ENCODE measurements at regions not wholly inside any gene's neighbourhood (a gene's known extent, or its start where the extent isn't known, plus 50 kb on each side); places are given as distances from the start of the nearest gene placed in this dataset.

- TF ChIP-seq CTCF (conservative IDR thresholded peaks at IDR 0.05): no peak
- H3K27ac ChIP-seq: no peak overlapping the region
These were observed 224.2 kb upstream of the CHRNA7 start for GRCh38 chr15:31806106-31806505.

GRCh38 chr15:31811641-31812040, 218.7 kb upstream of the CHRNA7 start:
- no peak for TF ChIP-seq CTCF (conservative IDR thresholded peaks at IDR 0.05)

GRCh38 chr15:31814082-31814481, 216.2 kb upstream of the CHRNA7 start:
- no peak overlapping the region for H3K27ac ChIP-seq
- TF ChIP-seq CTCF (conservative IDR thresholded peaks at IDR 0.05): no peak

More at GRCh38 chr15:31811641-31812040, 218.7 kb upstream of the CHRNA7 start:
- no peak overlapping the region for H3K27ac ChIP-seq

GRCh38 chr15:31815411-31816155, 214.7 kb upstream of the CHRNA7 start:
- no peak for TF ChIP-seq CTCF (conservative IDR thresholded peaks at IDR 0.05)
- no peak overlapping the region for H3K27ac ChIP-seq

- no peak overlapping the region for H3K27ac ChIP-seq
- no peak for TF ChIP-seq CTCF (conservative IDR thresholded peaks at IDR 0.05)
These were observed 207.9 kb upstream of the CHRNA7 start for GRCh38 chr15:31822463-31822862.

GRCh38 chr15:31824024-31824423, 206.3 kb upstream of the CHRNA7 start:
- TF ChIP-seq CTCF (conservative IDR thresholded peaks at IDR 0.05): no peak
- H3K27ac ChIP-seq: no peak overlapping the region

GRCh38 chr15:31828594-31828993, 201.7 kb upstream of the CHRNA7 start:
- no peak for TF ChIP-seq CTCF (conservative IDR thresholded peaks at IDR 0.05)
- no peak overlapping the region for H3K27ac ChIP-seq
